Neural progenitor cell (in vitro differentiated cells): ENCODE measurements at regions not wholly inside any gene's neighbourhood (a gene's known extent, or its start where the extent isn't known, plus 50 kb on each side); places are given as distances from the start of the nearest gene placed in this dataset.

Source experiments
- CTCF ChIP-seq: fragments of 200-600 bp; sonication (generic); IDR thresholded peaks from 2 replicates; pipeline ENCODE4 v1.5.1; 2017; ENCODE audit warnings: antibody characterized with exemption, mild to moderate bottlenecking
- EZH2 ChIP-seq: fragments of 200-600 bp; sonication (generic); IDR thresholded peaks from 2 replicates; pipeline ENCODE4 v1.6.1; 2017; ENCODE audit warnings: antibody characterized with exemption, mild to moderate bottlenecking, moderate library complexity

- no peak for TF ChIP-seq CTCF
- no peak for TF ChIP-seq EZH2
Observed at GRCh38 chr6:40900791-40901190, 138.2 kb downstream of the UNC5CL start.
